SH-SY5Y (cell line): ENCODE measurements at regions not wholly inside any gene's neighbourhood (a gene's known extent, or its start where the extent isn't known, plus 50 kb on each side); places are given as distances from the start of the nearest gene placed in this dataset.

ENCODE experiments used
- GATA2 ChIP-seq: IDR thresholded peaks from 2 replicates; pipeline ENCODE4 v1.6.1; 2011; ENCODE audit warnings: mild to moderate bottlenecking, low read depth, low read length
- GATA3 ChIP-seq: IDR thresholded peaks from 2 replicates; pipeline ENCODE4 v1.6.1; 2011; ENCODE audit warnings: low read depth, mild to moderate bottlenecking, low read length, moderate library complexity

GRCh38 chr17:52824542-52824941 lies 666.0 kb upstream of the CA10 start:
- TF ChIP-seq GATA2 (no peak), GATA3 (no peak)
